ENCODE measurements at regions not wholly inside any gene's neighbourhood (a gene's known extent, or its start where the extent isn't known, plus 50 kb on each side); places are given as distances from the start of the nearest gene placed in this dataset.

- H3K27me3 ChIP-seq = no peaks in the 10 kb centered on the region
- no peak overlapping the region for H3K27ac ChIP-seq
- H3K9me3 ChIP-seq = no peaks in the 10 kb centered on the region
- no peaks in the 10 kb centered on the region for H3K36me3 ChIP-seq
- TF ChIP-seq CTCF (IDR thresholded peaks at IDR 0.05) = no peak
- TF ChIP-seq POLR2AphosphoS5 (IDR thresholded peaks at IDR 0.05) = no peak
- TF ChIP-seq POLR2A (IDR thresholded peaks at IDR 0.05) = no peak
- H3K4me3 ChIP-seq = no peak overlapping the region
- H3K4me1 ChIP-seq = peaks cover 4% of the 10 kb centered on the region
- DNase-seq (ENCODE audit: low spot score in 2 of 2) = no peak
- WGBS = 80% methylated on average over 6 of the region's 6 CpGs
Observed at GRCh38 chr20:17828598-17829144, 128.9 kb downstream of the BANF2 start.

GRCh38 chr20:17827759-17828559 is 128.2 kb downstream of the BANF2 start:
- peaks cover 4% of the 10 kb centered on the region for H3K4me1 ChIP-seq
- no peaks in the 10 kb centered on the region for H3K9me3 ChIP-seq
- H3K27ac ChIP-seq = no peak overlapping the region
- H3K27me3 ChIP-seq = no peaks in the 10 kb centered on the region
- 81% methylated on average over 13 of the region's 13 CpGs for WGBS
- H3K36me3 ChIP-seq = no peaks in the 10 kb centered on the region
- TF ChIP-seq EP300 (IDR thresholded peaks at IDR 0.05) (no peak), POLR2A (IDR thresholded peaks at IDR 0.05) (no peak), POLR2AphosphoS5 (IDR thresholded peaks at IDR 0.05) (no peak), CTCF (IDR thresholded peaks at IDR 0.05) (no peak)
- no peak for DNase-seq (ENCODE audit: low spot score in 2 of 2)
- H3K4me3 ChIP-seq = no peak overlapping the region

GRCh38 chr20:17827079-17827478 is 127.3 kb downstream of the BANF2 start:
- Histone ChIP-seq H3K27me3 (no peaks in the 10 kb centered on the region), H3K4me3 (no peak overlapping the region), H3K36me3 (no peaks in the 10 kb centered on the region), H3K4me1 (peaks cover 4% of the 10 kb centered on the region), H3K27ac (no peak overlapping the region), H3K9me3 (no peaks in the 10 kb centered on the region)
- DNase-seq (ENCODE audit: low spot score in 2 of 2) = no peak
- 68% methylated on average over 4 of the region's 4 CpGs for WGBS
- TF ChIP-seq POLR2AphosphoS5 (IDR thresholded peaks at IDR 0.05) = no peak
- no peak for TF ChIP-seq EP300 (IDR thresholded peaks at IDR 0.05)
- no peak for TF ChIP-seq CTCF (IDR thresholded peaks at IDR 0.05)
- no peak for TF ChIP-seq POLR2A (IDR thresholded peaks at IDR 0.05)

- Histone ChIP-seq H3K4me3 (no peak overlapping the region), H3K36me3 (no peaks in the 10 kb centered on the region), H3K4me1 (peaks cover 4% of the 10 kb centered on the region), H3K9me3 (no peaks in the 10 kb centered on the region), H3K27me3 (no peaks in the 10 kb centered on the region), H3K27ac (no peak overlapping the region)
- DNase-seq (ENCODE audit: low spot score in 2 of 2) = no peak
- TF ChIP-seq EP300 (IDR thresholded peaks at IDR 0.05) = no peak
- no peak for TF ChIP-seq POLR2A (IDR thresholded peaks at IDR 0.05)
- no peak for TF ChIP-seq POLR2AphosphoS5 (IDR thresholded peaks at IDR 0.05)
- no peak for TF ChIP-seq CTCF (IDR thresholded peaks at IDR 0.05)
- 86% methylated on average over 8 of the region's 8 CpGs for WGBS
Observed at GRCh38 chr20:17825960-17826843, 126.4 kb downstream of the BANF2 start.

All from suprapubic skin (tissue), 4 donors.